Suprapubic skin (tissue), 3 donors: ENCODE measurements at regions not wholly inside any gene's neighbourhood (a gene's known extent, or its start where the extent isn't known, plus 50 kb on each side); places are given as distances from the start of the nearest gene placed in this dataset.

Experiments
- CTCF ChIP-seq, 2 donors: fragments of 200-600 bp in 1 of 2; fragments of 450-650 bp in 1 of 2; sonication (generic) in 1 of 2; IDR thresholded peaks; one replicate each; pipeline ENCODE4 v1.5.1; 2016 to 2019; ENCODE audit warnings: antibody characterized with exemption in 2 of 2, mild to moderate bottlenecking in 1 of 2, moderate library complexity in 1 of 2
- POLR2AphosphoS5 ChIP-seq, 3 donors: sonication (generic); formaldehyde crosslinking; IDR thresholded peaks; one replicate each; pipeline ENCODE4 v1.6.1; 2017; ENCODE audit warnings: antibody characterized with exemption in 3 of 3

DNA sequence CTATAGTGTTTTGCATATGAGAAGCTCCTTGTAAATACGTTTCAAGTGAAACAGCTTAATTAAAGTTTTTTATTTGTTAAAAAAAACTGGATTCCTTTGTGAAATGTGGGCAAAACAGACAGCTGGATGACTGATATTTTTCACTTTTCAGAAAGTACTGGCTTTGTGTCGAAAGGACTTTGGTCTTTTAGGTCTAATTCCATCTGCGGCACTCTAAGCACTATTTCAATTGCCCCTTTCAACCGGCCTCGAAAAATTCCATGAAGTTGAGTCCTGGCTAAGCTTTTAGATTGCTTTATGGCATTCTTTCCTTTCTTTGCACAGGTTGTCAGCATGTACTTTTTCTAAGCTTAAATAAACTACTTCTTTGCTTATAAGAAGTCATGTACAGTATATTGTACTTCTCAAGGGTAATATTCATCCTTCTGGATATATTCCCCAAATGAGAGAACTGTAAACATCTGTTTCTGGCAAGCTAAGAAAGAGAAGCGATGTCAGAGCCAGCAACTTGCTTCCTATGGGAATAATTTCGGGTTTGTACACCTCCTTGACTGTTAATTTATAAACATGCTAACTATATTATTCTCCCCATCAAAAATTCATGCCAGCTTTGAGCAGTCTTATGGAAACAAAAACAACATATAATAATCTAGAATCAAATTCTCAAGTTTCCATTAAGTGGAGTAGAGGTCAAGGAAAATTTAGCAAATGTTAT lies 611.3 kb downstream of the ETNK1 start:
- TF ChIP-seq CTCF (IDR thresholded peaks at IDR 0.05) (no peak), POLR2AphosphoS5 (IDR thresholded peaks at IDR 0.05) (no peak)
